Hepatocyte (in vitro differentiated cells): ENCODE measurements at regions not wholly inside any gene's neighbourhood (a gene's known extent, or its start where the extent isn't known, plus 50 kb on each side); places are given as distances from the start of the nearest gene placed in this dataset.

Source experiments
- DNase-seq: peaks from one replicate; pipeline ENCODE4 v3.0.0-alpha.2; 2016; ENCODE audit warnings: low spot score
- H2AFZ ChIP-seq: fragments of 200-600 bp; sonication (generic); 2 replicates; pipeline ENCODE4 v1.6.0; 2016; ENCODE audit warnings: antibody characterized with exemption, mild to moderate bottlenecking
- H3K27ac ChIP-seq: fragments of 200-600 bp; sonication (generic); 2 replicates; pipeline ENCODE4 v1.5.1; 2016; ENCODE audit warnings: mild to moderate bottlenecking
- H3K27me3 ChIP-seq: fragments of 200-600 bp; sonication (generic); 2 replicates; pipeline ENCODE4 v1.6.1; 2016
- H3K36me3 ChIP-seq: fragments of 200-600 bp; sonication (generic); replicated peaks from 2 replicates; pipeline ENCODE4 v1.5.1; 2016; ENCODE audit warnings: low read depth; ENCODE audit not compliant: insufficient read depth
- H3K4me1 ChIP-seq: fragments of 200-600 bp; sonication (generic); 2 replicates; pipeline ENCODE4 v1.5.1; 2016; ENCODE audit warnings: mild to moderate bottlenecking, moderate library complexity; ENCODE audit not compliant: insufficient read depth
- H3K4me2 ChIP-seq: fragments of 200-600 bp; sonication (generic); 2 replicates; pipeline ENCODE4 v1.6.0; 2016
- H3K4me3 ChIP-seq: fragments of 200-600 bp; sonication (generic); 2 replicates; pipeline ENCODE4 v1.5.1; 2016; ENCODE audit warnings: mild to moderate bottlenecking
- H3K79me2 ChIP-seq: fragments of 200-600 bp; sonication (generic); 2 replicates; pipeline ENCODE4 v1.6.0; 2017; ENCODE audit warnings: mild to moderate bottlenecking
- H3K9me2 ChIP-seq: fragments of 200-600 bp; sonication (generic); replicated peaks from 2 replicates; pipeline ENCODE4 v1.6.0; 2017; ENCODE audit warnings: mild to moderate bottlenecking; ENCODE audit not compliant: insufficient read depth
- H3K9me3 ChIP-seq: fragments of 200-600 bp; sonication (generic); 2 replicates; pipeline ENCODE4 v1.5.1; 2016; ENCODE audit warnings: low read depth, mild to moderate bottlenecking
- H4K20me1 ChIP-seq: fragments of 200-600 bp; sonication (generic); 2 replicates; pipeline ENCODE4 v1.6.0; 2016; ENCODE audit warnings: mild to moderate bottlenecking; ENCODE audit not compliant: insufficient read depth, poor library complexity, severe bottlenecking
- CTCF ChIP-seq: fragments of 200-600 bp; sonication (generic); IDR thresholded peaks from 2 replicates; pipeline ENCODE4 v1.5.1; 2016; ENCODE audit warnings: antibody characterized with exemption, mild to moderate bottlenecking; ENCODE audit not compliant: poor library complexity
- EZH2 ChIP-seq: fragments of 200-600 bp; sonication (generic); IDR thresholded peaks from 2 replicates; pipeline ENCODE4 v1.6.1; 2016; ENCODE audit warnings: antibody characterized with exemption, mild to moderate bottlenecking, borderline replicate concordance
- EZH2phosphoT487 ChIP-seq: fragments of 200-600 bp; sonication (generic); IDR thresholded peaks from one replicate; pipeline ENCODE4 v1.6.1; 2018; ENCODE audit warnings: antibody characterized with exemption, mild to moderate bottlenecking, low read depth, moderate library complexity; ENCODE audit not compliant: unreplicated experiment, severe bottlenecking
- WGBS: methylation state at CpG from one replicate; pipeline ENCODE4 v1.1.6; 2016; ENCODE audit warnings: low lambda C conversion rate; ENCODE audit errors: missing lambda C conversion rate; 5-methylcytosine and 5-hydroxymethylcytosine counted together

- Histone ChIP-seq H3K27me3 (no peaks in the 10 kb centered on the region), H3K27ac (no peak overlapping the region), H3K9me3 (no peaks in the 10 kb centered on the region), H3K79me2 (no peaks in the 10 kb centered on the region), H3K9me2 (no peaks in the 10 kb centered on the region), H3K4me2 (no peak overlapping the region), H3K4me3 (no peak overlapping the region), H2AFZ (no peak overlapping the region), H3K36me3 (no peaks in the 10 kb centered on the region), H4K20me1 (no peaks in the 10 kb centered on the region), H3K4me1 (no peaks in the 10 kb centered on the region)
- TF ChIP-seq EZH2phosphoT487 (no peak), EZH2 (no peak), CTCF (no peak)
- WGBS: 93% methylated on average over 5 of the region's 5 CpGs
- DNase-seq: no peak
Measured at GRCh38 chr2:239604861-239605260, 204.0 kb upstream of the HDAC4 start.

GRCh38 chr2:239603411-239604356, 202.9 kb upstream of the HDAC4 start:
- Histone ChIP-seq H3K27ac (no peak overlapping the region), H3K9me3 (no peaks in the 10 kb centered on the region), H4K20me1 (no peaks in the 10 kb centered on the region), H3K4me2 (no peak overlapping the region), H3K4me1 (no peaks in the 10 kb centered on the region), H3K36me3 (no peaks in the 10 kb centered on the region), H3K79me2 (no peaks in the 10 kb centered on the region), H3K4me3 (no peak overlapping the region), H2AFZ (no peak overlapping the region), H3K27me3 (no peaks in the 10 kb centered on the region), H3K9me2 (no peaks in the 10 kb centered on the region)
- TF ChIP-seq CTCF (no peak), EZH2phosphoT487 (no peak), EZH2 (no peak)
- 95% methylated on average over 11 of the region's 11 CpGs for WGBS
- DNase-seq: peak; percentile 1

GRCh38 chr2:239602290-239603282, 201.8 kb upstream of the HDAC4 start:
- Histone ChIP-seq H3K4me3 (no peak overlapping the region), H3K27ac (no peak overlapping the region), H3K36me3 (no peaks in the 10 kb centered on the region), H3K79me2 (no peaks in the 10 kb centered on the region), H3K4me1 (no peaks in the 10 kb centered on the region), H3K9me2 (no peaks in the 10 kb centered on the region), H3K27me3 (no peaks in the 10 kb centered on the region), H4K20me1 (no peaks in the 10 kb centered on the region), H3K9me3 (no peaks in the 10 kb centered on the region), H2AFZ (no peak overlapping the region), H3K4me2 (no peak overlapping the region)
- no peak for DNase-seq
- WGBS: 82% methylated on average over 30 of the region's 30 CpGs
- TF ChIP-seq CTCF: no peak
- TF ChIP-seq EZH2phosphoT487: no peak
- no peak for TF ChIP-seq EZH2
